ENCODE measurements at regions not wholly inside any gene's neighbourhood (a gene's known extent, or its start where the extent isn't known, plus 50 kb on each side); places are given as distances from the start of the nearest gene placed in this dataset.
"Not testable (repeated sequence)": the region's sequence is repeated elsewhere in the genome, so short reads cannot be mapped to it uniquely, and the experiment has no call there.

DNA sequence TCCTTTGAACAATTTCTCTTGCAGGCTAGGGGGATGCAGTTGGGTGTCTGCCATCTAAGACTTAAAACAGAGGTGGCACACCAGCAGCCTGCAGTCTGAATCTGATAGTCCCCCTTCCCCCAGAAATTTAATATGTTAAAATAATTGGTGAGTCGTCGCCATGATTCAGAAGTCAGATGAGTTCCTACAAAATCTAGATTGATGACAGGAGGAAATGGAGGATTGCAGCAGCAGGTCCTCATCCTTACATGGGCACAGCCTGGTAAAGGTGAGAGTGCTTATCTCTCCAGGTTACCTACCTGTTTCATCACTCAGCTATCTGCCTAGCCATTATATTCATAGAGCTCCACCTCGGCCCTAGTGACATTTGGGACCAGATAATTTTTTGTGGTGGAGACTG, 112.3 kb downstream of the PCSK1 start:
- H3K27ac Mint-ChIP-seq, result no peak overlapping the region
- H3K9me3 Mint-ChIP-seq (ENCODE audit: low read depth), result peaks cover under 1% of the 10 kb centered on the region
- no peak overlapping the region for H3K4me3 Mint-ChIP-seq (ENCODE audit: low read depth)
- no peaks in the 10 kb centered on the region for H3K27me3 Mint-ChIP-seq
- no peaks in the 10 kb centered on the region for H3K36me3 Mint-ChIP-seq (ENCODE audit: insufficient read depth)
- TF ChIP-seq, protein P1, sequence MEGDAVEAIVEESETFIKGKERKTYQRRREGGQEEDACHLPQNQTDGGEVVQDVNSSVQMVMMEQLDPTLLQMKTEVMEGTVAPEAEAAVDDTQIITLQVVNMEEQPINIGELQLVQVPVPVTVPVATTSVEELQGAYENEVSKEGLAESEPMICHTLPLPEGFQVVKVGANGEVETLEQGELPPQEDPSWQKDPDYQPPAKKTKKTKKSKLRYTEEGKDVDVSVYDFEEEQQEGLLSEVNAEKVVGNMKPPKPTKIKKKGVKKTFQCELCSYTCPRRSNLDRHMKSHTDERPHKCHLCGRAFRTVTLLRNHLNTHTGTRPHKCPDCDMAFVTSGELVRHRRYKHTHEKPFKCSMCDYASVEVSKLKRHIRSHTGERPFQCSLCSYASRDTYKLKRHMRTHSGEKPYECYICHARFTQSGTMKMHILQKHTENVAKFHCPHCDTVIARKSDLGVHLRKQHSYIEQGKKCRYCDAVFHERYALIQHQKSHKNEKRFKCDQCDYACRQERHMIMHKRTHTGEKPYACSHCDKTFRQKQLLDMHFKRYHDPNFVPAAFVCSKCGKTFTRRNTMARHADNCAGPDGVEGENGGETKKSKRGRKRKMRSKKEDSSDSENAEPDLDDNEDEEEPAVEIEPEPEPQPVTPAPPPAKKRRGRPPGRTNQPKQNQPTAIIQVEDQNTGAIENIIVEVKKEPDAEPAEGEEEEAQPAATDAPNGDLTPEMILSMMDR (IDR thresholded peaks at IDR 0.05; ENCODE audit: unreplicated experiment), result no peak
- peaks cover 20% of the 10 kb centered on the region for H3K4me1 Mint-ChIP-seq (ENCODE audit: low read depth)
- no peak for DNase-seq (ENCODE audit: low spot score, unreplicated experiment)

DNA sequence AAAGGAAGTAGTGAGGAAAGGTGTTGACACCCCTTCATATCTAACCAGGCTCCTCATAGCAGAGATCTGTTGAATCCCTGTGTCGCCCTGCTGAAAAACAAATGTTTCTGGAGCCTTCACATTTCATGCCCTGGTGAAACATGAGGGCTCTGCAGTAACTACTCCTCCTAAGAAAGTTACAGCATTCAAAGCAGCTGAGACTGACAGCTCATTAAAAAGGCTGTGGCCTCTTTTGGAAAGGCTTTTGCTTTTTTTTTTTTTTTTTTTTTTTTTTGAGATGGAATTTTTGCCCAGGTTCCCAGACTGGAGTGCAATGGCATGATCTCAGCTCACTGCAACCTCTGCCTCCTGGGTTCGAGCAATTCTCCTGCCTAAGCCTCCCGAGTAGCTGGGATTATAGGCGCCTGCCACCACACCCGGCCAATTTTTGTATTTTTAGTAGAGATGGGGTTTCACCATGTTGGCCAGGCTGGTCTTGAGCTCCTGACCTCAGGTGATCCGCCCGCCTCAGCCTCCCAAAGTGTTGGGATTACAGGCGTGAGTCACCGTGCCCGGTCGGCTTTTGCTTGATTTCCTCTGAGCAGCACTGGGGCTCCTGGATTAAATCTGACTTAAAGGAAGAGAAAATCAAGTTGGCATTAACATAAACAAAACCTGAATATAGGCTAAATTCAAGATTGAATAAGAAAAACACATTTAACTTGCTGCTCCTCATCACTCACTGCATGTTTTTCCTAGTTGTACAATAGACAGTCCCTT, 112.9 kb downstream of the PCSK1 start:
- not testable (repeated sequence) for H3K27ac Mint-ChIP-seq; DNase-seq (ENCODE audit: low spot score, unreplicated experiment); H3K4me3 Mint-ChIP-seq (ENCODE audit: low read depth); H3K27me3 Mint-ChIP-seq; H3K9me3 Mint-ChIP-seq (ENCODE audit: low read depth); H3K36me3 Mint-ChIP-seq (ENCODE audit: insufficient read depth)
- H3K4me1 Mint-ChIP-seq (ENCODE audit: low read depth), result peaks cover 21% of the 10 kb centered on the region

DNA sequence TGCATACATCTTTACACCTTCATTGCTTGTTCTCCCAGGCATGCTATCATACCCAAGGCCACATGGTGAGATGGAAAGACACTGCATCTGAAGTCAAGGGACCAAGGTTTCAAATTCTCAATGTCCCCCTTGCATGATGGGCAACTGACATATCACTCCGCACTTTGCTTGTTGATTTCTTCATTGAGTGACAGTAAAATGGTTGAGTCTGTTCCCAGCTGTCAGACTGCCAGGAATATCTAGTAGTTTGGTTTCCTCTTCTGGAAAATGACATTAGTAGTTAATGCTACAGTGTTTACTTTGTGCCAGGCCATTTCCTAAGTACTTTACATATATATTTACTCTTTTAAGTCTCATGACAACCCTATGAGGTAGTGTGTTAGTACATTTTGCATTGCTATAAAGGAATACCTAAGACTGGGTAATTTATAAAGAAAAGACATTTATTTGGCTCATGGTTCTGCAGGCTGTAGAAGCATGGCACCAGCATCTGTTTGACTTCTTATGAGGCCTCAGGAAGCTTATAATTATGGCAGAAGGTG, 114.4 kb downstream of the PCSK1 start:
- H3K4me3 Mint-ChIP-seq (ENCODE audit: low read depth), result no peak overlapping the region
- H3K9me3 Mint-ChIP-seq (ENCODE audit: low read depth), result no peaks in the 10 kb centered on the region
- no peak overlapping the region for H3K27ac Mint-ChIP-seq
- no peaks in the 10 kb centered on the region for H3K36me3 Mint-ChIP-seq (ENCODE audit: insufficient read depth)
- peaks cover 19% of the 10 kb centered on the region for H3K4me1 Mint-ChIP-seq (ENCODE audit: low read depth)
- DNase-seq (ENCODE audit: low spot score, unreplicated experiment), result no peak
- TF ChIP-seq, protein P1 (IDR thresholded peaks at IDR 0.05; ENCODE audit: unreplicated experiment), result no peak
- H3K27me3 Mint-ChIP-seq, result no peaks in the 10 kb centered on the region

DNA sequence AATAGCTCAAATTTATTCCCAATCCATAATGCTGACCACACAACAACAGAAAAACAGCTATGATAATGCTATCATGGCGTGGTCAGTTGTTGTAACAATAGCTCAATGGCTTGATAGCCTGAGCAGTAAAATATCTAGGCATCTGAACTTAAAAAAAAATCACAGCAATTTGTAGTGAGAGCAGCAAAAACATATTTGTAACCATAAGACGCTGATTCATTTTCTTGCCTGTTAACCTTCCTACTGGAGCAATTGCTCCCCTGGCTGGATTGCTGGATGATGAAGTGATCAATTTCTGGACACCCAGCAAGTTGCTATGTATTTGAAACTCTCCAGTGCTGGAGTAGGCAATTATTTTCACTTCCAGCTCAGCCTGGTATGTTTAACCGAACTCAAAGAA, 115.1 kb downstream of the PCSK1 start:
- H3K36me3 Mint-ChIP-seq (ENCODE audit: insufficient read depth), result no peaks in the 10 kb centered on the region

DNA sequence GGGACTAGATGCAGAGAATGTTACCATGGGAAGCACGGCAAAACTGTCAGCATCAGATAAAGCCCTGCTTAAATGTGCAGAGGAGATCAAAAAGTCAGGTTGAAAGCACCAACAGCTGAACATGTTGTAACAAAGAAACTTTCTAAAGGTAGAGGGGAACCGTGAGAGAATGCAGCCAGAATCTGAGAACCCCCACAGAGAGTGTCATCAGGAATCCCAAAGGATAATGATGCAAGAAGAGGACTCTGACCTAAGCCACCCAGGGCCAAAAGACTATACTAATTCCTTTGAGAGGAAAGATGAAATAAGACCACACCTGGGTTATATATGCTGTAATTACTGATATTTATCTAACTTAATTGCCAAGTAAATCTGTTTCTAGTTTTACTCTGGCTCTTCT, 116.6 kb downstream of the PCSK1 start:
- no peak for DNase-seq (ENCODE audit: low spot score, unreplicated experiment)
- no peaks in the 10 kb centered on the region for H3K27me3 Mint-ChIP-seq
- no peak overlapping the region for H3K27ac Mint-ChIP-seq
- peaks cover 6% of the 10 kb centered on the region for H3K9me3 Mint-ChIP-seq (ENCODE audit: low read depth)
- TF ChIP-seq, protein P1 (IDR thresholded peaks at IDR 0.05; ENCODE audit: unreplicated experiment), result no peak
- H3K4me3 Mint-ChIP-seq (ENCODE audit: low read depth), result no peak overlapping the region
- H3K4me1 Mint-ChIP-seq (ENCODE audit: low read depth), result peaks cover 10% of the 10 kb centered on the region
- H3K36me3 Mint-ChIP-seq (ENCODE audit: insufficient read depth), result no peaks in the 10 kb centered on the region

More for the DNA sequence above, 115.1 kb downstream of the PCSK1 start:
- no peak for DNase-seq (ENCODE audit: low spot score, unreplicated experiment)
- H3K9me3 Mint-ChIP-seq (ENCODE audit: low read depth), result no peaks in the 10 kb centered on the region
- peaks cover 17% of the 10 kb centered on the region for H3K4me1 Mint-ChIP-seq (ENCODE audit: low read depth)
- H3K27ac Mint-ChIP-seq, result no peak overlapping the region
- no peak overlapping the region for H3K4me3 Mint-ChIP-seq (ENCODE audit: low read depth)
- TF ChIP-seq, protein P1 (IDR thresholded peaks at IDR 0.05; ENCODE audit: unreplicated experiment), result no peak
- H3K27me3 Mint-ChIP-seq, result no peaks in the 10 kb centered on the region

DNA sequence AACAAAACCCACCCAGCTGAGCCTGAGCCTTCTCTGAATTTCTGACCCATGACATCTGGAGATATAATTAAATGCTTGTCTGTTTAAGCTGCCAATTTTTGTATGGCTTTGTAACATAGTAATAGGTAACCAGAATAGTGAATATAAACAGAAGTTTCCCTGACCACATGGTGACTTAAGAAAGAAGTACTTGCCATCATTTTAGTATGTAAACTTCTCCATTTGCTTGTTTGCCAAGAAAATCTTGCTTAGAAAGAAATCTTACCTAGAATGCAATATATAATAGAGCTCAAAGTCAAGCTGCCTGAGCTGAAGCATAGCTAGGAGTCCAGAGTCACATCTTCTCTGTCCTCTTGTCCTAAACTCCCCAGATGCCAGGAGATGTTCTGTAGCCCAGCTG, 117.0 kb downstream of the PCSK1 start:
- H3K36me3 Mint-ChIP-seq (ENCODE audit: insufficient read depth), result peaks cover 2% of the 10 kb centered on the region
- no peak overlapping the region for H3K27ac Mint-ChIP-seq
- peaks cover 9% of the 10 kb centered on the region for H3K9me3 Mint-ChIP-seq (ENCODE audit: low read depth)
- TF ChIP-seq, protein P1 (IDR thresholded peaks at IDR 0.05; ENCODE audit: unreplicated experiment), result no peak
- no peak overlapping the region for H3K4me3 Mint-ChIP-seq (ENCODE audit: low read depth)
- no peaks in the 10 kb centered on the region for H3K27me3 Mint-ChIP-seq
- no peak for DNase-seq (ENCODE audit: low spot score, unreplicated experiment)
- peaks cover 10% of the 10 kb centered on the region for H3K4me1 Mint-ChIP-seq (ENCODE audit: low read depth)
